Fibroblast of villous mesenchyme (primary cell): ENCODE measurements at regions not wholly inside any gene's neighbourhood (a gene's known extent, or its start where the extent isn't known, plus 50 kb on each side); places are given as distances from the start of the nearest gene placed in this dataset.

Source experiments
- DNase-seq: peaks from one replicate; pipeline ENCODE4 v3.0.0-alpha.2; 2010; ENCODE audit warnings: low read depth
- H3K4me3 ChIP-seq: 2 replicates; pipeline ENCODE4 v1.5.1; 2011; ENCODE audit warnings: low read depth, mild to moderate bottlenecking, low read length
- TF ChIP-seq, protein P1 (sequence below): IDR thresholded peaks from 2 replicates; pipeline ENCODE4 v1.5.1; 2012; ENCODE audit warnings: low read depth, mild to moderate bottlenecking, low read length; ENCODE audit not compliant: insufficient read depth

DNA sequence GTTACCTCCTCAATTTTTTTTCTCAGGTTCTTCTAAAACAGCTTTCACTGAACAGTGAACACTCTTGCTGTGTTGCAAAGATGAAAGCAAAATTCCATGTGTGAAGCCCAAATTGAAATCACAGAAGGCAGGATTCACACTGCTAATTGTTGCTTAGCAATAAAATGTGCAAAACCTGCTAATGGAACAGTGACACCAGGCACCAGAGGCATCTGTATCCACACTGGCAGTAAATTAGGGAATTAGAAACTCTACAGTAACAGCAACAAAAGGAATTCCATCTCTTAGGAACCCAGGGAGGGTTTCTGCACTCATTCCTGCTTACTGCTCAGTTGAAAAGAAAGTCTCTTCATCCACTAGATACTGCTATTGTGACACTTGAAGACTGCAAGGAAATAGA, 202.3 kb downstream of the GXYLT1 start:
- DNase-seq: no peak
- TF ChIP-seq, protein P1, sequence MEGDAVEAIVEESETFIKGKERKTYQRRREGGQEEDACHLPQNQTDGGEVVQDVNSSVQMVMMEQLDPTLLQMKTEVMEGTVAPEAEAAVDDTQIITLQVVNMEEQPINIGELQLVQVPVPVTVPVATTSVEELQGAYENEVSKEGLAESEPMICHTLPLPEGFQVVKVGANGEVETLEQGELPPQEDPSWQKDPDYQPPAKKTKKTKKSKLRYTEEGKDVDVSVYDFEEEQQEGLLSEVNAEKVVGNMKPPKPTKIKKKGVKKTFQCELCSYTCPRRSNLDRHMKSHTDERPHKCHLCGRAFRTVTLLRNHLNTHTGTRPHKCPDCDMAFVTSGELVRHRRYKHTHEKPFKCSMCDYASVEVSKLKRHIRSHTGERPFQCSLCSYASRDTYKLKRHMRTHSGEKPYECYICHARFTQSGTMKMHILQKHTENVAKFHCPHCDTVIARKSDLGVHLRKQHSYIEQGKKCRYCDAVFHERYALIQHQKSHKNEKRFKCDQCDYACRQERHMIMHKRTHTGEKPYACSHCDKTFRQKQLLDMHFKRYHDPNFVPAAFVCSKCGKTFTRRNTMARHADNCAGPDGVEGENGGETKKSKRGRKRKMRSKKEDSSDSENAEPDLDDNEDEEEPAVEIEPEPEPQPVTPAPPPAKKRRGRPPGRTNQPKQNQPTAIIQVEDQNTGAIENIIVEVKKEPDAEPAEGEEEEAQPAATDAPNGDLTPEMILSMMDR: no peak
- H3K4me3 ChIP-seq: no peak overlapping the region

DNA sequence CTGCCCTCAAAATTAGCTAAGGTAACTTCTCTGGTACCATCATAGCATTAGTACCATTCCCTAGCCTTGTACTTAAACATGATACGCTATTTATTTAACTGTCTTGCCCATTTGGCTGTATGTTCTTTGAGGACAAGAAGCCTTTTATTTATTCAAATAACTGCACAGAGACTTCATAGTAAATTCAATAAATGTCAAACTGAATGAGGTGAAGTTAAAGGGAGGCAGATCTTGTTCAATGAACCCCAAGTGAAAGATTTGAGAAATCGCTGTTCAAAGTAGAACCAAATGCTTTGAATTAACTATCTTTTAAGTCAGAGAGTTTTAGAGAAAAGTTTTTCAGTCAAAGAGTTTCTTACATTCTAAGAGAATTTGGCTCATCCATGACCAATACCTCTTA, 203.6 kb downstream of the GXYLT1 start:
- DNase-seq: no peak
- no peak overlapping the region for H3K4me3 ChIP-seq
- TF ChIP-seq, protein P1: no peak

DNA sequence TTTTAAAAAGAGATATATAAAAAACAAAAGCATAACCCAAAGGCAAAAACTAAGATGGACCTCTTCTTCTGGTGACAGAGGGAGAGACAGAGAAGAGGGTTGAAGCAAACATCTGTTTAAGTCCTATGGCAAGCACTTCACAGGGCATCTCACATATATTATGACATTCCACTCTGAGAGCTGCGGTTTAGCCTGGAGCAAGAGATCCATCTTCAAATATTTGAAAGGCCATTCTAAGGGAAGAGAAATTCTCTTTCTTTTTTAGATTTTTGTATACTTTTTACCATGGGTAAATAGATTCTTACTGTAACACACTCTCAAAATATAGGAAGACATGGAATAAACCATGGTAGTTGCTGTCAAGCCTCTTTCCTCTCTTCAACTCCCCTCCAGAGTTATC, 204.1 kb downstream of the GXYLT1 start:
- TF ChIP-seq, protein P1: no peak
- H3K4me3 ChIP-seq: no peak overlapping the region

DNA sequence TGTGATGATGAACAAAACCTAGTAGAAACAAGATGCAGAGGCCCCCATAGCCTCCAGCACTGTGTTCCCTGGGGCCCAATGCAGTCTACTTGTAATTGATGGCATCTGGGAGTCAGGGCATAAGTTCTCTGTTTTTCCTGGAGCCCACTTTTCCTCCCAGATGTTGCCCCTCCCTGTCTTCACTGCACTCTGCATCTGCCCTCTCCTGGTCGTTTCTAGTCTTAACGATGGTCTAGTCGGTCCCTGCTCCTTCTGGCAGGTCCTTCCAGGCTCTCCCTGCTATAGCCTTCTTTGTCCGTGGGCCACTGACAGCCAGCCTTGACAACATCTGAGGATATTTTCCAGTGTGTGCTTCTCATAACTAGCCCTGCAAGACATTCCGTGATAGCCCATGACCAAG, 208.3 kb downstream of the GXYLT1 start:
- TF ChIP-seq, protein P1: no peak
- no peak overlapping the region for H3K4me3 ChIP-seq
- no peak for DNase-seq

More for the DNA sequence above, 204.1 kb downstream of the GXYLT1 start:
- no peak for DNase-seq

DNA sequence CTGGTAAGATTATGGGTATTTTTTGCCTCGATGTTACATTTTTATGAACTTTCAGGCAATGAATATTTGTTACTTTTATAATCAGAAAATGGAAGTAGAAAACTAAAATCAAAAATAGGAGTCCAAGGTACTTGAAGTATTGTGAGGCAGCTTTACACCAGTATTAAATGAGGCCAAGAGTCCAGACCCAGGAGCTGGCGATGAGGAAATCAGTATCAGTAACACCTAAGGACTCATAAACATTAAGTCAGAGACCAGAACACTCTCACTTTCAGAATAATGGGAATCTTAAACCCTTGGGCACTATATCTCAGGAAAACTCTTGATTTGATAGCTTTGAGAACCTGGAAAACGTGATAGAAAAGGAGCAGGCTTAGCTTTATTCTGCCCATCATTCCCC, 208.8 kb downstream of the GXYLT1 start:
- TF ChIP-seq, protein P1: no peak
- H3K4me3 ChIP-seq: no peak overlapping the region
- DNase-seq: no peak

DNA sequence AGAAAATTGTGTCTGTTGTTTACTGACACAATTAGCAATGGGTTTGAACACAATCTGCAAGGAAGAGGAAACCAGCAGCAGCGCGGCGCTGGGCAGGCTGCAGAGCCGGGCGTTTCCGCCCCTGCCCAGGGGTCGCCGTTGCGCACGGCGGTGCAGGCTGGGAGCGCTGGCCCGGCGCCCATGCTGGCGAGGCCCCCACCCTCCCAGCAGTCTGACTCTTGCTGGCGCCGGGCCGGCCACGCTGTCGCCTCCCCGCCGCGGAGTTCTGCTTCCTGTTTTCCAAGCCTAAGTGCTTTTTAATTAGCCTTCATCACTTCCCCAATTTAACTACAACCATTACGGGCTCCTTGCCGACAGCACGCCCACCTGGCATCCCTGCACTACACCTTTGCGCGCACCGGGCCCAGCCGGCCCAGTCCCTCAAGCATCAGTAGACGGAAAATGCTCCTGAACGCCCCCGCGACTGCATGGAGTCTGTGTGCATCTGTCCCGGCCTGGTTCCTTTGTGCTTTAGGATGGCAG, 212.1 kb downstream of the GXYLT1 start:
- TF ChIP-seq, protein P1: no peak
- DNase-seq: peak; percentile 9
- H3K4me3 ChIP-seq: peak overlapping the region; percentile 52

DNA sequence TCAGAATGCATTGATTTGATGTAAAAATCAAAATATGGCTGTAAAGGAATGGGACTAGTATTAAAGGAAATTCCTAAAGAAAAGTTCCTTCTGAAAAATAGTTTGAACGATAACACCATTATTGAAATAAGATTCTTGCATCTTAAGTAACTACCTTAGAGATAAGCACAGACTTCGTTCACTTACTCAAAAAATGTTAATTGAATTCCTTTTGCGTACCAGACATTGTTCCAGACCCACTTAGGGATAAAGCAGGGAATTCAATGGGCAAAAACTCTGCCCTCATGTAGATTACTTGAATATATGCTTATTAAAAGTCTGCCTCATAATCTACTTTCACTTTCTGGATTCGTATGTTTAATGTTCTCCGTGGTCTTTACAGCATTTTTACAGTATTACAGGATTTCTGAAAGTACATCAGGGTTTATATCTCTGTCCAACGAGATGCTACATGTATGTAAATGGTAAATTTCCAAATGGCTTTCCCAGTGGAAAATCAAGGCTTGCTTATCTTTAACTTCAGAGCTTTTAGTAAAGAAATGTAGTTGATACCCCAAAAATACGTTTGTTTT, 213.7 kb downstream of the GXYLT1 start:
- peak; percentile 11 for DNase-seq
- TF ChIP-seq, protein P1: no peak
- peak overlapping the region; percentile 14 for H3K4me3 ChIP-seq
